ENCODE measurements at regions not wholly inside any gene's neighbourhood (a gene's known extent, or its start where the extent isn't known, plus 50 kb on each side); places are given as distances from the start of the nearest gene placed in this dataset.

DNA sequence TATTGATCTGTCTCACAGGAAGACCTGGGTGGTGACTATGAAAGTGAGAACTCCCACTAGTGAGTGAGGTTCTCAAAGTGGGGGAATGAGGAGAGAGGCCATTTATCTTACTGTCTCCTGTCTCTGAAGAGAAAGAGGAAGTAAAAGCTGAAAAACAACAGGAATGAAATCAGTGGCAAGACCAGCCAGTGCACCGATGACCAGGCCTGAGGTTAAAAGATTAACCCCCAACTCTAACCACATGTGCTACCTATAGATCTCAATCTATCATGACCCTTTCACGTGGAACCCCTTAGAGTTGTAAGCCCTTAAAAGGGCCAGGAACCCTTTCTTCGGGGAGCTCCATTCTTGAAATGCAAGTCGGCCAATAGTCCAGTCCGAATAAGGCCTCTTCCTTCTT lies 239.3 kb upstream of the CNTN6 start:
- Mint-ChIP-seq H3K27me3 (ENCODE audit: low read depth) (peaks cover 9% of the 10 kb centered on the region), H3K27ac (no peak overlapping the region), H3K36me3 (peaks cover 66% of the 10 kb centered on the region), H3K9me3 (peaks cover 76% of the 10 kb centered on the region), H3K4me3 (no peak overlapping the region), H3K4me1 (no peaks in the 10 kb centered on the region)
- no peak for DNase-seq (ENCODE audit: low spot score)
- TF ChIP-seq CTCF (IDR thresholded peaks at IDR 0.05), result no peak
- TF ChIP-seq EMX1 (CRISPR knock-in tag; IDR thresholded peaks at IDR 0.05), result no peak
- TF ChIP-seq NFATC4 (CRISPR knock-in tag; IDR thresholded peaks at IDR 0.05), result no peak
- no peak for TF ChIP-seq TCF7 (CRISPR knock-in tag; IDR thresholded peaks at IDR 0.05; ENCODE audit: low read depth)
- no peak for TF ChIP-seq NFYB (CRISPR knock-in tag; conservative IDR thresholded peaks at IDR 0.05; ENCODE audit: low read depth)
- TF ChIP-seq ZNF263 (CRISPR knock-in tag; IDR thresholded peaks at IDR 0.05; ENCODE audit: low read depth), result no peak
- no peak for TF ChIP-seq E2F4 (CRISPR knock-in tag; IDR thresholded peaks at IDR 0.05; ENCODE audit: borderline replicate concordance, low read depth)
- no peak for TF ChIP-seq CREB1 (CRISPR knock-in tag; IDR thresholded peaks at IDR 0.05)
- TF ChIP-seq TP53 (CRISPR knock-in tag; IDR thresholded peaks at IDR 0.05), result no peak
- TF ChIP-seq ZNF121 (CRISPR knock-in tag; IDR thresholded peaks at IDR 0.05), result no peak
- no peak for TF ChIP-seq RELA (CRISPR knock-in tag; IDR thresholded peaks at IDR 0.05; ENCODE audit: borderline replicate concordance)
- ChIA-PET CTCF (no interaction called here), POLR2A (no interaction called here)
- no peak for ATAC-seq

GRCh38 chr3:859135-859534 lies 233.7 kb upstream of the CNTN6 start:
- H3K4me3 Mint-ChIP-seq, result no peak overlapping the region
- peaks cover 9% of the 10 kb centered on the region for H3K27me3 Mint-ChIP-seq (ENCODE audit: low read depth)
- POLR2A ChIA-PET, result no interaction called here
- no peak for DNase-seq (ENCODE audit: low spot score)
- TF ChIP-seq HMGA2 (CRISPR knock-in tag; IDR thresholded peaks at IDR 0.05) (no peak), ZNF263 (CRISPR knock-in tag; IDR thresholded peaks at IDR 0.05; ENCODE audit: low read depth) (no peak), ZNF671 (CRISPR knock-in tag; IDR thresholded peaks at IDR 0.05) (no peak), ELF4 (CRISPR knock-in tag; IDR thresholded peaks at IDR 0.05; ENCODE audit: low read depth) (no peak), GTF2I (CRISPR knock-in tag; conservative IDR thresholded peaks at IDR 0.05) (no peak), IRF1 (CRISPR knock-in tag; IDR thresholded peaks at IDR 0.05) (no peak), KAT7 (CRISPR knock-in tag; IDR thresholded peaks at IDR 0.05; ENCODE audit: borderline replicate concordance) (no peak), NR1H2 (CRISPR knock-in tag; IDR thresholded peaks at IDR 0.05) (no peak), CREM (CRISPR knock-in tag; IDR thresholded peaks at IDR 0.05) (no peak), ZNF219 (CRISPR knock-in tag; IDR thresholded peaks at IDR 0.05; ENCODE audit: borderline replicate concordance) (no peak), CBFB (CRISPR knock-in tag; IDR thresholded peaks at IDR 0.05; ENCODE audit: low read depth) (no peak)
- TF ChIP-seq, protein P1, sequence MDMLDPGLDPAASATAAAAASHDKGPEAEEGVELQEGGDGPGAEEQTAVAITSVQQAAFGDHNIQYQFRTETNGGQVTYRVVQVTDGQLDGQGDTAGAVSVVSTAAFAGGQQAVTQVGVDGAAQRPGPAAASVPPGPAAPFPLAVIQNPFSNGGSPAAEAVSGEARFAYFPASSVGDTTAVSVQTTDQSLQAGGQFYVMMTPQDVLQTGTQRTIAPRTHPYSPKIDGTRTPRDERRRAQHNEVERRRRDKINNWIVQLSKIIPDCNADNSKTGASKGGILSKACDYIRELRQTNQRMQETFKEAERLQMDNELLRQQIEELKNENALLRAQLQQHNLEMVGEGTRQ (CRISPR knock-in tag; IDR thresholded peaks at IDR 0.05), result no peak
- TF ChIP-seq, protein P2, sequence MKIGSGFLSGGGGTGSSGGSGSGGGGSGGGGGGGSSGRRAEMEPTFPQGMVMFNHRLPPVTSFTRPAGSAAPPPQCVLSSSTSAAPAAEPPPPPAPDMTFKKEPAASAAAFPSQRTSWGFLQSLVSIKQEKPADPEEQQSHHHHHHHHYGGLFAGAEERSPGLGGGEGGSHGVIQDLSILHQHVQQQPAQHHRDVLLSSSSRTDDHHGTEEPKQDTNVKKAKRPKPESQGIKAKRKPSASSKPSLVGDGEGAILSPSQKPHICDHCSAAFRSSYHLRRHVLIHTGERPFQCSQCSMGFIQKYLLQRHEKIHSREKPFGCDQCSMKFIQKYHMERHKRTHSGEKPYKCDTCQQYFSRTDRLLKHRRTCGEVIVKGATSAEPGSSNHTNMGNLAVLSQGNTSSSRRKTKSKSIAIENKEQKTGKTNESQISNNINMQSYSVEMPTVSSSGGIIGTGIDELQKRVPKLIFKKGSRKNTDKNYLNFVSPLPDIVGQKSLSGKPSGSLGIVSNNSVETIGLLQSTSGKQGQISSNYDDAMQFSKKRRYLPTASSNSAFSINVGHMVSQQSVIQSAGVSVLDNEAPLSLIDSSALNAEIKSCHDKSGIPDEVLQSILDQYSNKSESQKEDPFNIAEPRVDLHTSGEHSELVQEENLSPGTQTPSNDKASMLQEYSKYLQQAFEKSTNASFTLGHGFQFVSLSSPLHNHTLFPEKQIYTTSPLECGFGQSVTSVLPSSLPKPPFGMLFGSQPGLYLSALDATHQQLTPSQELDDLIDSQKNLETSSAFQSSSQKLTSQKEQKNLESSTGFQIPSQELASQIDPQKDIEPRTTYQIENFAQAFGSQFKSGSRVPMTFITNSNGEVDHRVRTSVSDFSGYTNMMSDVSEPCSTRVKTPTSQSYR (CRISPR knock-in tag; IDR thresholded peaks at IDR 0.05), result no peak
- TF ChIP-seq, protein P3, sequence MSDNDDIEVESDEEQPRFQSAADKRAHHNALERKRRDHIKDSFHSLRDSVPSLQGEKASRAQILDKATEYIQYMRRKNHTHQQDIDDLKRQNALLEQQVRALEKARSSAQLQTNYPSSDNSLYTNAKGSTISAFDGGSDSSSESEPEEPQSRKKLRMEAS (CRISPR knock-in tag; IDR thresholded peaks at IDR 0.05), result no peak
- CTCF ChIA-PET, result no interaction called here
- H3K36me3 Mint-ChIP-seq, result peaks cover 31% of the 10 kb centered on the region
- peaks cover 41% of the 10 kb centered on the region for H3K9me3 Mint-ChIP-seq
- H3K27ac Mint-ChIP-seq, result no peak overlapping the region
- H3K4me1 Mint-ChIP-seq, result no peaks in the 10 kb centered on the region
- ATAC-seq, result no peak

All from WTC11 (cell line).